Lower leg skin (tissue), 3 donors: ENCODE measurements at regions not wholly inside any gene's neighbourhood (a gene's known extent, or its start where the extent isn't known, plus 50 kb on each side); places are given as distances from the start of the nearest gene placed in this dataset.

ENCODE experiments used
- POLR2A ChIP-seq, 2 donors: fragments of 450-650 bp; IDR thresholded peaks; one replicate each; pipeline ENCODE4 v1.6.1; 2016 to 2017; ENCODE audit warnings: antibody characterized with exemption in 2 of 2, mild to moderate bottlenecking in 1 of 2, moderate library complexity in 1 of 2
- TF ChIP-seq, protein P1 (sequence below), 3 donors: fragments of 450-650 bp; IDR thresholded peaks; one replicate each; pipeline ENCODE4 v1.5.1; 2016; ENCODE audit warnings: antibody characterized with exemption in 3 of 3, mild to moderate bottlenecking in 3 of 3, moderate library complexity in 2 of 3

DNA sequence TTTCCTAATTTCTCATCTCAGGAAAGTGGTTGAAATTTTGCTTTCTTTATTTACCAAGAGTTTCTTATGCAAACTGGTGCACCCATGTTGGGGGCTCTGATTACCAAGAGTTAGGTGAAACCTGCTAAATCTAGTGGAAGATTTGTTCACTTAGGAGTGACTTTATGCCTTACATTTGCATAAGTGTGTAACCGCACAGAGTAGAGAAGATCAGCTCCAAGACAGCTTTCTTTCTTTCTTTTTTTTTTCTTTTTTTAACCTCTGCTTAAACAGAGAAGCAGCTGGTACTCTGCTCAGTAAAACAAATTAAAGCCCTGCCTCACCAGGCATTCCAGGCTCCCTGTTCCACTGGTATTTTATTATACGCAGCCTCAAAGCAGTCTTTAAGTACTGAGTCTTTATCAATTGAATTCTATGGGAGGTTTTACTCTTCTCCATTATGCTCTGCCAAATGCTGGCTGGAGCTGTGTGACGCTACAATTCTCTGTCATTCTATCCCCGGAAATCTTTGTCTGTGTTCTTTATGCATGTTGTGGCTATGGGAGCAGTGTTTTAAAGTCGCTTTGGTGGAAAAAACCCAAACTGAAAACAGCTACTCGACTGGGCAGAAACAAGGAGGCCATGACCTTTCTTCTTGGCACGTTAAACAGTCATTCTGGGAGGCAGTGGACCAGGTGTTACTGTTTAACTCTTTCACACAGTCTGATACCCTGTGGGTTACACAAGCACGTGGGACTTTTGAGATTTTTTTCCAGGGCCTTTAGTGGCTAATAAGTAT is 55.2 kb upstream of the GBE1 start:
- TF ChIP-seq, protein P1, sequence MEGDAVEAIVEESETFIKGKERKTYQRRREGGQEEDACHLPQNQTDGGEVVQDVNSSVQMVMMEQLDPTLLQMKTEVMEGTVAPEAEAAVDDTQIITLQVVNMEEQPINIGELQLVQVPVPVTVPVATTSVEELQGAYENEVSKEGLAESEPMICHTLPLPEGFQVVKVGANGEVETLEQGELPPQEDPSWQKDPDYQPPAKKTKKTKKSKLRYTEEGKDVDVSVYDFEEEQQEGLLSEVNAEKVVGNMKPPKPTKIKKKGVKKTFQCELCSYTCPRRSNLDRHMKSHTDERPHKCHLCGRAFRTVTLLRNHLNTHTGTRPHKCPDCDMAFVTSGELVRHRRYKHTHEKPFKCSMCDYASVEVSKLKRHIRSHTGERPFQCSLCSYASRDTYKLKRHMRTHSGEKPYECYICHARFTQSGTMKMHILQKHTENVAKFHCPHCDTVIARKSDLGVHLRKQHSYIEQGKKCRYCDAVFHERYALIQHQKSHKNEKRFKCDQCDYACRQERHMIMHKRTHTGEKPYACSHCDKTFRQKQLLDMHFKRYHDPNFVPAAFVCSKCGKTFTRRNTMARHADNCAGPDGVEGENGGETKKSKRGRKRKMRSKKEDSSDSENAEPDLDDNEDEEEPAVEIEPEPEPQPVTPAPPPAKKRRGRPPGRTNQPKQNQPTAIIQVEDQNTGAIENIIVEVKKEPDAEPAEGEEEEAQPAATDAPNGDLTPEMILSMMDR (IDR thresholded peaks at IDR 0.05): no peak
- TF ChIP-seq POLR2A (IDR thresholded peaks at IDR 0.05): no peak
